ENCODE measurements at regions not wholly inside any gene's neighbourhood (a gene's known extent, or its start where the extent isn't known, plus 50 kb on each side); places are given as distances from the start of the nearest gene placed in this dataset.

DNA sequence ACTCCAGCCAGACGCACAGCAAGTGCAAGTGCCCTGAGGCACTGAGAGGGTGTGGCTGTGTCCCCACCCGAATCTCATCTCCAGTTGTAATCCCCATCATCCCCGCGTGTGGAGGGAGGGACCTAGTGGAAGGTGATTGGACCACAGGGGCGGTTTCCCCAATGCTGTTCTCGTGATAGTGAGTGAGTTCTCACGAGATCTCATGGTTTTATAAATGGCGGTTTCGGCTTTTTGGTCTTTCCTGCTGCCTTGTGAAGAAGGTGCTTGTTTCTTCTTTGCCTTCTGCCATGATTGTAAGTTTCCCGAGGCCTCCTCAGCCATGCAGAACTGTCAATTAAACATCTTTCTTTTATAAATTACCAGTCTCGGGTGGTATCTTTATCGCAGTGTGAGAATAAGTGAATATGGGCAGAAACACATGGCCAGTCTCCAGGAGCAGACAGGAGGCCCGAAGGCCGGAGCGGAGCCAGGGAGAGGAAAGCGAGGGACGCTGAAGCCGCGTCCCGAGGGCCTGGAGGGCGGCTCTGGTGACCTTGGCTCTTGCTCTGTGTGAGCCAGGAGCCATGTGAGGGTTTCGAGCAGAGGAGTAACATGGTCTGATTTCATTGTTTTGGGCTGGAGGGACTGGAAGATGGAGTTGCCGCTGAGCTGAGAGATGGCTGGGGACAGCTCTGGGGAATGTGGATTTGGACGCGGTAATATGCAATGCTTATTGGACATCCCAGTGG, 76.0 kb upstream of the C1orf174 start:
- TF ChIP-seq CTCF (IDR thresholded peaks at IDR 0.05; ENCODE audit: borderline replicate concordance, extremely low read depth, low read length, poor library complexity, severe bottlenecking) (no peak), EZH2 (IDR thresholded peaks at IDR 0.05; ENCODE audit: borderline replicate concordance, low read depth, low read length, severe bottlenecking) (no peak)

All from DND-41 (cell line).